OCI-LY7 (cell line): ENCODE measurements at regions not wholly inside any gene's neighbourhood (a gene's known extent, or its start where the extent isn't known, plus 50 kb on each side); places are given as distances from the start of the nearest gene placed in this dataset.

Experiments used
- BruUV-seq: library from RNA; stranded (reverse); fragments of 400-500 nt; replicated peaks from 2 replicates; lab custom pipeline; 2021; lab: Mats Ljungman, UMichigan
- CTCF ChIA-PET: fragments of 300-600 bp; sonication (Branson Sonifier 250); formaldehyde crosslinking; loops from one replicate; lab custom pipeline; 2022; ENCODE audit warnings: antibody characterized with exemption; ENCODE audit not compliant: unreplicated experiment; lab: Charles Lee
- POLR2A ChIA-PET: fragments of 300-600 bp; sonication (Branson Sonifier 250); formaldehyde crosslinking; loops from one replicate; lab custom pipeline; 2022; ENCODE audit warnings: antibody characterized with exemption; lab: Charles Lee
- DNase-seq: peaks from one replicate; pipeline ENCODE4 v3.0.0-alpha.2; 2015; ENCODE audit warnings: low spot score
- H2AFZ ChIP-seq: fragments of 200-600 bp; sonication (generic), shearing (Covaris generic); 2 replicates; pipeline ENCODE4 v1.6.1; 2014; ENCODE audit warnings: mild to moderate bottlenecking, antibody characterized with exemption, low read length, moderate library complexity
- H3K27ac ChIP-seq: fragments of 200-600 bp; sonication (generic); 2 replicates; pipeline ENCODE4 v1.5.1; 2014; ENCODE audit warnings: mixed run types, low read depth, mild to moderate bottlenecking, moderate library complexity, low read length, inconsistent platforms; ENCODE audit not compliant: poor library complexity, severe bottlenecking
- H3K36me3 ChIP-seq: fragments of 200-600 bp; sonication (generic); 2 replicates; pipeline ENCODE4 v1.6.1; 2014; ENCODE audit warnings: mild to moderate bottlenecking, antibody characterized with exemption, low read length, moderate library complexity, mixed read lengths; ENCODE audit not compliant: insufficient read depth
- H3K4me1 ChIP-seq: fragments of 200-600 bp; sonication (generic); 2 replicates; pipeline ENCODE4 v1.5.1; 2014; ENCODE audit warnings: mild to moderate bottlenecking, low read length; ENCODE audit not compliant: insufficient read depth, poor library complexity, severe bottlenecking
- H3K4me2 ChIP-seq: fragments of 200-600 bp; sonication (generic); 2 replicates; pipeline ENCODE4 v1.6.1; 2014; ENCODE audit warnings: mild to moderate bottlenecking, low read length
- H3K4me3 ChIP-seq: fragments of 200-600 bp; sonication (generic); 2 replicates; pipeline ENCODE4 v1.5.1; 2014; ENCODE audit warnings: mild to moderate bottlenecking, low read depth, low read length; ENCODE audit not compliant: poor library complexity, severe bottlenecking
- H3K79me2 ChIP-seq: fragments of 200-600 bp; sonication (generic); 2 replicates; pipeline ENCODE4 v1.6.1; 2016; ENCODE audit warnings: low read depth, mild to moderate bottlenecking, low read length, moderate library complexity, mixed read lengths; ENCODE audit not compliant: insufficient read depth
- H3K9me2 ChIP-seq: fragments of 200-600 bp; sonication (generic); 2 replicates; pipeline ENCODE4 v1.6.1; 2016; ENCODE audit warnings: mild to moderate bottlenecking, low read length, mixed read lengths; ENCODE audit not compliant: insufficient read depth
- H3K9me3 ChIP-seq: fragments of 200-600 bp; sonication (generic); 2 replicates; pipeline ENCODE4 v1.6.1; 2014; ENCODE audit warnings: mild to moderate bottlenecking, mixed run types, low read length, mixed read lengths
- H4K20me1 ChIP-seq: fragments of 200-600 bp; sonication (generic); 2 replicates; pipeline ENCODE4 v1.6.1; 2014; ENCODE audit warnings: mild to moderate bottlenecking, antibody characterized with exemption, low read length, moderate library complexity, mixed read lengths; ENCODE audit not compliant: insufficient read depth
- CTCF ChIP-seq: fragments of 200-600 bp; sonication (generic); conservative IDR thresholded peaks from 2 replicates; pipeline ENCODE4 v1.5.1; 2014; ENCODE audit warnings: mild to moderate bottlenecking, antibody characterized with exemption, low read length, moderate library complexity, mixed read lengths
- EZH2phosphoT487 ChIP-seq: fragments of 200-600 bp; sonication (generic); IDR thresholded peaks from 2 replicates; pipeline ENCODE4 v1.6.1; 2018; ENCODE audit warnings: low read depth, borderline replicate concordance, mild to moderate bottlenecking, mixed run types, antibody characterized with exemption, low read length, moderate library complexity, mixed read lengths
- intact Hi-C: fragments of 100-400 bp; cut with micrococcal nuclease; formaldehyde crosslinking; loops from one replicate; pipeline ENCODE4 v1.10.0; 2022; ENCODE audit not compliant: unreplicated experiment

GRCh38 chr18:73414598-73414997, 546.8 kb upstream of the NETO1 start:
- Histone ChIP-seq H2AFZ (no peak overlapping the region), H3K79me2 (no peaks in the 10 kb centered on the region), H3K4me3 (no peak overlapping the region), H3K9me2 (no peaks in the 10 kb centered on the region), H3K9me3 (no peaks in the 10 kb centered on the region), H4K20me1 (no peaks in the 10 kb centered on the region), H3K4me1 (no peaks in the 10 kb centered on the region), H3K4me2 (no peak overlapping the region), H3K27ac (no peak overlapping the region), H3K36me3 (no peaks in the 10 kb centered on the region)
- ChIA-PET CTCF (no interaction called here), POLR2A (no interaction called here)
- intact Hi-C loops, result no loop called here
- DNase-seq, result no peak
- no peak for TF ChIP-seq CTCF
- TF ChIP-seq EZH2phosphoT487, result no peak
- no TSS peak for BruUV-seq

- BruUV-seq, result no TSS peak
Measured at GRCh38 chr18:73414069-73414468, 546.3 kb upstream of the NETO1 start.

GRCh38 chr18:73409242-73409641, 541.5 kb upstream of the NETO1 start:
- Histone ChIP-seq H3K9me3 (no peaks in the 10 kb centered on the region), H3K27ac (no peak overlapping the region), H3K4me1 (no peaks in the 10 kb centered on the region), H2AFZ (no peak overlapping the region), H3K36me3 (no peaks in the 10 kb centered on the region), H3K4me2 (no peak overlapping the region), H3K4me3 (no peak overlapping the region), H4K20me1 (no peaks in the 10 kb centered on the region), H3K9me2 (no peaks in the 10 kb centered on the region), H3K79me2 (no peaks in the 10 kb centered on the region)
- no peak for TF ChIP-seq CTCF
- no peak for TF ChIP-seq EZH2phosphoT487
- no TSS peak for BruUV-seq
- intact Hi-C loops, result no loop called here
- no peak for DNase-seq
- ChIA-PET CTCF (no interaction called here), POLR2A (no interaction called here)

More at GRCh38 chr18:73414069-73414468, 546.3 kb upstream of the NETO1 start:
- Histone ChIP-seq H3K36me3 (no peaks in the 10 kb centered on the region), H3K9me2 (no peaks in the 10 kb centered on the region), H3K9me3 (no peaks in the 10 kb centered on the region), H3K4me1 (no peaks in the 10 kb centered on the region), H3K79me2 (no peaks in the 10 kb centered on the region), H2AFZ (no peak overlapping the region), H3K4me2 (no peak overlapping the region), H3K27ac (no peak overlapping the region), H3K4me3 (no peak overlapping the region), H4K20me1 (no peaks in the 10 kb centered on the region)
- POLR2A ChIA-PET, result no interaction called here
- intact Hi-C loops, result no loop called here
- DNase-seq, result no peak
- TF ChIP-seq EZH2phosphoT487, result no peak
- TF ChIP-seq CTCF, result no peak
- CTCF ChIA-PET, result no interaction called here
